ENCODE measurements at regions not wholly inside any gene's neighbourhood (a gene's known extent, or its start where the extent isn't known, plus 50 kb on each side); places are given as distances from the start of the nearest gene placed in this dataset.
A peak's percentile ranks its signal among the peaks of the same experiment; 100 is the strongest.

GRCh38 chr11:134578807-134579723 lies 167.0 kb upstream of the B3GAT1 start:
- TF ChIP-seq CTCF (conservative IDR thresholded peaks at IDR 0.05), result peak; percentile 41; the same call in 1 of the 2 replicates
- no peak for TF ChIP-seq EZH2 (IDR thresholded peaks at IDR 0.05; ENCODE audit: low read depth)
